VCaP (cell line): ENCODE measurements at regions not wholly inside any gene's neighbourhood (a gene's known extent, or its start where the extent isn't known, plus 50 kb on each side); places are given as distances from the start of the nearest gene placed in this dataset.

Source experiments
- H3K27ac ChIP-seq: fragments of 450-650 bp; 2 replicates; pipeline ENCODE4 v1.5.1; 2017
- CTCF ChIP-seq: fragments of 450-650 bp; conservative IDR thresholded peaks from 2 replicates; pipeline ENCODE4 v1.5.1; 2017; ENCODE audit warnings: mild to moderate bottlenecking, moderate library complexity

- no peak overlapping the region for H3K27ac ChIP-seq
- no peak for TF ChIP-seq CTCF
Measured at GRCh38 chr10:10526846-10527245, 490.8 kb upstream of the CELF2 start.

GRCh38 chr10:10527861-10528562 lies 489.7 kb upstream of the CELF2 start:
- TF ChIP-seq CTCF = no peak
- no peak overlapping the region for H3K27ac ChIP-seq

GRCh38 chr10:10528563-10528910 lies 489.1 kb upstream of the CELF2 start:
- TF ChIP-seq CTCF = no peak
- no peak overlapping the region for H3K27ac ChIP-seq

GRCh38 chr10:10530313-10530712 lies 487.4 kb upstream of the CELF2 start:
- TF ChIP-seq CTCF = no peak
- no peak overlapping the region for H3K27ac ChIP-seq

GRCh38 chr10:10532236-10532635 lies 485.4 kb upstream of the CELF2 start:
- no peak for TF ChIP-seq CTCF

GRCh38 chr10:10532826-10533225 lies 484.8 kb upstream of the CELF2 start:
- H3K27ac ChIP-seq = no peak overlapping the region
- no peak for TF ChIP-seq CTCF

More at GRCh38 chr10:10532236-10532635, 485.4 kb upstream of the CELF2 start:
- no peak overlapping the region for H3K27ac ChIP-seq

- no peak for TF ChIP-seq CTCF
- no peak overlapping the region for H3K27ac ChIP-seq
Measured at GRCh38 chr10:10533437-10533836, 484.2 kb upstream of the CELF2 start.
